ENCODE measurements at regions not wholly inside any gene's neighbourhood (a gene's known extent, or its start where the extent isn't known, plus 50 kb on each side); places are given as distances from the start of the nearest gene placed in this dataset.

- H3K9me3 Mint-ChIP-seq, result peaks cover 39% of the 10 kb centered on the region
Measured at GRCh38 chr6:14463110-14463509, 345.5 kb downstream of the CD83 start.

DNA sequence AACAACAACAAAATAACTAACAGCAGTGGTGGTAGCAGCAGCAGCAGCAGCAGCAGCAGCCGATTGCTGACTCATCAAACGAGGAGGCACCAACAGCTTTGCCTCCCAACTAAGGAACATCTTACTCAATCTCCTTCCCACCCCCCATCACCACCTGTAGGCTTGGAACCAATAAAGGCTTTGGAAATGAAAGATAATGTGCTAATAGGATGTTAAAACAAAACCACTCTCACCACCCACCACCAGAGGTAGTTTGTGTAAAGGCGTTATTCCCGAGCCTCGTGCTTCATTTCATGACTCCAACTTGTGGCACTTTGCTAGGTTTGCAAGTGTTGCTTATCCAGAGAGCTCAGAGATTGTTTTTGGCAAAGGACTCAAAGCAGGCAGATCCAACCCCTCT, 346.5 kb downstream of the CD83 start:
- ChIA-PET POLR2A (no interaction called here), CTCF (interaction anchor here (1.4 kb wide), 1 partner anchor 334 kb away, joined by 3 read pairs; no protein-coding TSS in a partner anchor)
- Mint-ChIP-seq H3K27ac (no peak overlapping the region), H3K4me1 (peaks cover 15% of the 10 kb centered on the region), H3K4me3 (no peak overlapping the region), H3K36me3 (peaks cover 44% of the 10 kb centered on the region), H3K27me3 (ENCODE audit: low read depth) (peaks cover 8% of the 10 kb centered on the region), H3K9me3 (peaks cover 46% of the 10 kb centered on the region)
- DNase-seq (ENCODE audit: low spot score) (no peak), ATAC-seq (peak; percentile 71)
- TF ChIP-seq NR2C2 (CRISPR knock-in tag; IDR thresholded peaks at IDR 0.05) (no peak), RELA (CRISPR knock-in tag; IDR thresholded peaks at IDR 0.05; ENCODE audit: borderline replicate concordance) (no peak), ZNF423 (CRISPR knock-in tag; IDR thresholded peaks at IDR 0.05) (no peak), JUN (CRISPR knock-in tag; IDR thresholded peaks at IDR 0.05) (no peak), ETV6 (CRISPR knock-in tag; IDR thresholded peaks at IDR 0.05) (no peak), IRF2 (CRISPR knock-in tag; IDR thresholded peaks at IDR 0.05; ENCODE audit: borderline replicate concordance, low read depth) (no peak), ELF4 (CRISPR knock-in tag; IDR thresholded peaks at IDR 0.05; ENCODE audit: low read depth) (no peak), PRRX2 (CRISPR knock-in tag; IDR thresholded peaks at IDR 0.05) (no peak), EMX1 (CRISPR knock-in tag; IDR thresholded peaks at IDR 0.05) (no peak), AFF4 (CRISPR knock-in tag; IDR thresholded peaks at IDR 0.05; ENCODE audit: borderline replicate concordance) (no peak)
- TF ChIP-seq, protein P1, sequence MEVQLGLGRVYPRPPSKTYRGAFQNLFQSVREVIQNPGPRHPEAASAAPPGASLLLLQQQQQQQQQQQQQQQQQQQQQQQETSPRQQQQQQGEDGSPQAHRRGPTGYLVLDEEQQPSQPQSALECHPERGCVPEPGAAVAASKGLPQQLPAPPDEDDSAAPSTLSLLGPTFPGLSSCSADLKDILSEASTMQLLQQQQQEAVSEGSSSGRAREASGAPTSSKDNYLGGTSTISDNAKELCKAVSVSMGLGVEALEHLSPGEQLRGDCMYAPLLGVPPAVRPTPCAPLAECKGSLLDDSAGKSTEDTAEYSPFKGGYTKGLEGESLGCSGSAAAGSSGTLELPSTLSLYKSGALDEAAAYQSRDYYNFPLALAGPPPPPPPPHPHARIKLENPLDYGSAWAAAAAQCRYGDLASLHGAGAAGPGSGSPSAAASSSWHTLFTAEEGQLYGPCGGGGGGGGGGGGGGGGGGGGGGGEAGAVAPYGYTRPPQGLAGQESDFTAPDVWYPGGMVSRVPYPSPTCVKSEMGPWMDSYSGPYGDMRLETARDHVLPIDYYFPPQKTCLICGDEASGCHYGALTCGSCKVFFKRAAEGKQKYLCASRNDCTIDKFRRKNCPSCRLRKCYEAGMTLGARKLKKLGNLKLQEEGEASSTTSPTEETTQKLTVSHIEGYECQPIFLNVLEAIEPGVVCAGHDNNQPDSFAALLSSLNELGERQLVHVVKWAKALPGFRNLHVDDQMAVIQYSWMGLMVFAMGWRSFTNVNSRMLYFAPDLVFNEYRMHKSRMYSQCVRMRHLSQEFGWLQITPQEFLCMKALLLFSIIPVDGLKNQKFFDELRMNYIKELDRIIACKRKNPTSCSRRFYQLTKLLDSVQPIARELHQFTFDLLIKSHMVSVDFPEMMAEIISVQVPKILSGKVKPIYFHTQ (CRISPR knock-in tag; IDR thresholded peaks at IDR 0.05), result no peak
- TF ChIP-seq, protein P2, sequence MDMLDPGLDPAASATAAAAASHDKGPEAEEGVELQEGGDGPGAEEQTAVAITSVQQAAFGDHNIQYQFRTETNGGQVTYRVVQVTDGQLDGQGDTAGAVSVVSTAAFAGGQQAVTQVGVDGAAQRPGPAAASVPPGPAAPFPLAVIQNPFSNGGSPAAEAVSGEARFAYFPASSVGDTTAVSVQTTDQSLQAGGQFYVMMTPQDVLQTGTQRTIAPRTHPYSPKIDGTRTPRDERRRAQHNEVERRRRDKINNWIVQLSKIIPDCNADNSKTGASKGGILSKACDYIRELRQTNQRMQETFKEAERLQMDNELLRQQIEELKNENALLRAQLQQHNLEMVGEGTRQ (CRISPR knock-in tag; IDR thresholded peaks at IDR 0.05), result no peak
- TF ChIP-seq, protein P3, sequence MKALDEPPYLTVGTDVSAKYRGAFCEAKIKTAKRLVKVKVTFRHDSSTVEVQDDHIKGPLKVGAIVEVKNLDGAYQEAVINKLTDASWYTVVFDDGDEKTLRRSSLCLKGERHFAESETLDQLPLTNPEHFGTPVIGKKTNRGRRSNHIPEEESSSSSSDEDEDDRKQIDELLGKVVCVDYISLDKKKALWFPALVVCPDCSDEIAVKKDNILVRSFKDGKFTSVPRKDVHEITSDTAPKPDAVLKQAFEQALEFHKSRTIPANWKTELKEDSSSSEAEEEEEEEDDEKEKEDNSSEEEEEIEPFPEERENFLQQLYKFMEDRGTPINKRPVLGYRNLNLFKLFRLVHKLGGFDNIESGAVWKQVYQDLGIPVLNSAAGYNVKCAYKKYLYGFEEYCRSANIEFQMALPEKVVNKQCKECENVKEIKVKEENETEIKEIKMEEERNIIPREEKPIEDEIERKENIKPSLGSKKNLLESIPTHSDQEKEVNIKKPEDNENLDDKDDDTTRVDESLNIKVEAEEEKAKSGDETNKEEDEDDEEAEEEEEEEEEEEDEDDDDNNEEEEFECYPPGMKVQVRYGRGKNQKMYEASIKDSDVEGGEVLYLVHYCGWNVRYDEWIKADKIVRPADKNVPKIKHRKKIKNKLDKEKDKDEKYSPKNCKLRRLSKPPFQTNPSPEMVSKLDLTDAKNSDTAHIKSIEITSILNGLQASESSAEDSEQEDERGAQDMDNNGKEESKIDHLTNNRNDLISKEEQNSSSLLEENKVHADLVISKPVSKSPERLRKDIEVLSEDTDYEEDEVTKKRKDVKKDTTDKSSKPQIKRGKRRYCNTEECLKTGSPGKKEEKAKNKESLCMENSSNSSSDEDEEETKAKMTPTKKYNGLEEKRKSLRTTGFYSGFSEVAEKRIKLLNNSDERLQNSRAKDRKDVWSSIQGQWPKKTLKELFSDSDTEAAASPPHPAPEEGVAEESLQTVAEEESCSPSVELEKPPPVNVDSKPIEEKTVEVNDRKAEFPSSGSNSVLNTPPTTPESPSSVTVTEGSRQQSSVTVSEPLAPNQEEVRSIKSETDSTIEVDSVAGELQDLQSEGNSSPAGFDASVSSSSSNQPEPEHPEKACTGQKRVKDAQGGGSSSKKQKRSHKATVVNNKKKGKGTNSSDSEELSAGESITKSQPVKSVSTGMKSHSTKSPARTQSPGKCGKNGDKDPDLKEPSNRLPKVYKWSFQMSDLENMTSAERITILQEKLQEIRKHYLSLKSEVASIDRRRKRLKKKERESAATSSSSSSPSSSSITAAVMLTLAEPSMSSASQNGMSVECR (CRISPR knock-in tag; IDR thresholded peaks at IDR 0.05; ENCODE audit: borderline replicate concordance), result no peak
- TF ChIP-seq, protein P4, sequence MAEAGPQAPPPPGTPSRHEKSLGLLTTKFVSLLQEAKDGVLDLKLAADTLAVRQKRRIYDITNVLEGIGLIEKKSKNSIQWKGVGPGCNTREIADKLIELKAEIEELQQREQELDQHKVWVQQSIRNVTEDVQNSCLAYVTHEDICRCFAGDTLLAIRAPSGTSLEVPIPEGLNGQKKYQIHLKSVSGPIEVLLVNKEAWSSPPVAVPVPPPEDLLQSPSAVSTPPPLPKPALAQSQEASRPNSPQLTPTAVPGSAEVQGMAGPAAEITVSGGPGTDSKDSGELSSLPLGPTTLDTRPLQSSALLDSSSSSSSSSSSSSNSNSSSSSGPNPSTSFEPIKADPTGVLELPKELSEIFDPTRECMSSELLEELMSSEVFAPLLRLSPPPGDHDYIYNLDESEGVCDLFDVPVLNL (CRISPR knock-in tag; IDR thresholded peaks at IDR 0.05; ENCODE audit: borderline replicate concordance, low read depth), result no peak

More at GRCh38 chr6:14463110-14463509, 345.5 kb downstream of the CD83 start:
- CTCF ChIA-PET, result interaction anchor here (0.6 to 1.2 kb wide), 4 partner anchors 334 to 711 kb away, joined by 3 to 4 read pairs (median 4); no protein-coding TSS in a partner anchor
- POLR2A ChIA-PET, result interaction anchor here (0.6 kb wide), 1 partner anchor 45 kb away, joined by 4 read pairs; no protein-coding TSS in a partner anchor
- ATAC-seq (no peak), DNase-seq (ENCODE audit: low spot score) (no peak)
- TF ChIP-seq, protein P3 (CRISPR knock-in tag; IDR thresholded peaks at IDR 0.05; ENCODE audit: borderline replicate concordance), result no peak
- Mint-ChIP-seq H3K4me1 (peaks cover 15% of the 10 kb centered on the region), H3K27ac (no peak overlapping the region), H3K4me3 (no peak overlapping the region), H3K27me3 (ENCODE audit: low read depth) (peaks cover 8% of the 10 kb centered on the region), H3K36me3 (peaks cover 38% of the 10 kb centered on the region)
